Astrocyte (in vitro differentiated cells and primary cell): ENCODE measurements at regions not wholly inside any gene's neighbourhood (a gene's known extent, or its start where the extent isn't known, plus 50 kb on each side); places are given as distances from the start of the nearest gene placed in this dataset.

Experiments used
- DNase-seq: peaks from one replicate; pipeline ENCODE4 v3.0.0-alpha.2; 2010; ENCODE audit warnings: low read depth
- FAIRE-seq: peaks from 2 replicates; lab custom pipeline; 2011; peaks lifted over from hg19 to GRCh38; lab: Jason Lieb, UNC
- H2AFZ ChIP-seq: 2 replicates; pipeline ENCODE4 v1.6.0; 2012; ENCODE audit warnings: low read depth, low read length, inconsistent platforms
- H3K27ac ChIP-seq: 2 replicates; pipeline ENCODE4 v1.5.1; 2011; ENCODE audit warnings: low read depth, low read length, inconsistent platforms
- H3K27me3 ChIP-seq: 2 replicates; pipeline ENCODE4 v1.6.0; 2011; ENCODE audit warnings: low read length, inconsistent platforms; ENCODE audit not compliant: insufficient read depth
- H3K36me3 ChIP-seq: 2 replicates; pipeline ENCODE4 v1.5.1; 2011; ENCODE audit warnings: low read length, inconsistent platforms; ENCODE audit not compliant: insufficient read depth
- H3K4me1 ChIP-seq: 2 replicates; pipeline ENCODE4 v1.5.1; 2011; ENCODE audit warnings: low read length, inconsistent platforms; ENCODE audit not compliant: insufficient read depth
- H3K4me2 ChIP-seq: 2 replicates; pipeline ENCODE4 v1.6.0; 2012; ENCODE audit warnings: low read length, inconsistent platforms
- H3K4me3 ChIP-seq: 2 replicates; pipeline ENCODE4 v1.5.1; 2011; ENCODE audit warnings: low read depth, mild to moderate bottlenecking, low read length, inconsistent platforms; ENCODE audit not compliant: insufficient read depth
- H3K79me2 ChIP-seq: 2 replicates; pipeline ENCODE4 v1.6.0; 2012; ENCODE audit warnings: mild to moderate bottlenecking, low read length, inconsistent platforms; ENCODE audit not compliant: insufficient read depth
- H3K9ac ChIP-seq: 2 replicates; pipeline ENCODE4 v1.6.0; 2012; ENCODE audit warnings: mild to moderate bottlenecking, low read length, inconsistent platforms
- H3K9me3 ChIP-seq: 2 replicates; pipeline ENCODE4 v1.5.1; 2012; ENCODE audit warnings: low read depth, mild to moderate bottlenecking, low read length, inconsistent platforms; ENCODE audit not compliant: insufficient read depth
- H4K20me1 ChIP-seq: 2 replicates; pipeline ENCODE4 v1.6.0; 2012; ENCODE audit warnings: low read length, inconsistent platforms; ENCODE audit not compliant: insufficient read depth
- H3K27ac Mint-ChIP-seq: one replicate; pipeline ENCODE4 v1.8.0; 2021; ENCODE audit warnings: mild to moderate bottlenecking, mixed read lengths; ENCODE audit not compliant: unreplicated experiment
- H3K27me3 Mint-ChIP-seq: one replicate; pipeline ENCODE4 v1.8.0; 2021; ENCODE audit warnings: low read depth, mixed read lengths; ENCODE audit not compliant: unreplicated experiment
- H3K36me3 Mint-ChIP-seq: one replicate; pipeline ENCODE4 v1.8.0; 2021; ENCODE audit warnings: low read depth, mixed read lengths; ENCODE audit not compliant: unreplicated experiment
- H3K4me1 Mint-ChIP-seq: one replicate; pipeline ENCODE4 v1.8.0; 2021; ENCODE audit warnings: low read depth, mixed read lengths; ENCODE audit not compliant: unreplicated experiment
- H3K4me3 Mint-ChIP-seq: one replicate; pipeline ENCODE4 v1.8.0; 2021; ENCODE audit warnings: mild to moderate bottlenecking, moderate library complexity, mixed read lengths; ENCODE audit not compliant: unreplicated experiment
- H3K9me3 Mint-ChIP-seq: one replicate; pipeline ENCODE4 v1.8.0; 2021; ENCODE audit warnings: mild to moderate bottlenecking, mixed read lengths; ENCODE audit not compliant: unreplicated experiment
- CTCF ChIP-seq: IDR thresholded peaks from 2 replicates; pipeline ENCODE4 v1.5.1; 2011; ENCODE audit warnings: low read depth, mild to moderate bottlenecking, inconsistent platforms, low read length, moderate library complexity; ENCODE audit not compliant: insufficient read depth
- EZH2 ChIP-seq: IDR thresholded peaks from 2 replicates; pipeline ENCODE4 v1.6.1; 2012; ENCODE audit warnings: mild to moderate bottlenecking, low read length, inconsistent platforms; ENCODE audit not compliant: insufficient read depth

GRCh38 chr3:163273694-163274093 lies 1777.1 kb downstream of the OTOL1 start:
- Histone ChIP-seq H2AFZ (no peak overlapping the region), H3K36me3 (no peaks in the 10 kb centered on the region), H3K9ac (no peak overlapping the region), H3K4me2 (no peak overlapping the region), H3K4me3 (no peak overlapping the region), H4K20me1 (no peaks in the 10 kb centered on the region), H3K27me3 (no peaks in the 10 kb centered on the region), H3K79me2 (no peaks in the 10 kb centered on the region), H3K9me3 (no peaks in the 10 kb centered on the region), H3K27ac (no peak overlapping the region), H3K4me1 (no peaks in the 10 kb centered on the region)
- Mint-ChIP-seq H3K27me3 (no peaks in the 10 kb centered on the region), H3K36me3 (no peaks in the 10 kb centered on the region), H3K9me3 (no peaks in the 10 kb centered on the region), H3K4me1 (no peaks in the 10 kb centered on the region), H3K4me3 (no peak overlapping the region), H3K27ac (no peak overlapping the region)
- no peak for DNase-seq
- FAIRE-seq, result no peak
- TF ChIP-seq EZH2, result no peak
- TF ChIP-seq CTCF, result no peak

GRCh38 chr3:163266731-163267130 lies 1770.1 kb downstream of the OTOL1 start:
- Histone ChIP-seq H3K9ac (no peak overlapping the region), H3K4me3 (no peak overlapping the region), H3K4me1 (no peaks in the 10 kb centered on the region), H3K4me2 (no peak overlapping the region), H3K27me3 (no peaks in the 10 kb centered on the region), H3K79me2 (no peaks in the 10 kb centered on the region), H3K36me3 (no peaks in the 10 kb centered on the region), H2AFZ (no peak overlapping the region), H4K20me1 (no peaks in the 10 kb centered on the region), H3K27ac (no peak overlapping the region), H3K9me3 (no peaks in the 10 kb centered on the region)
- TF ChIP-seq EZH2, result no peak
- TF ChIP-seq CTCF, result no peak
- no peaks in the 10 kb centered on the region for H3K4me1 Mint-ChIP-seq
- no peak overlapping the region for H3K4me3 Mint-ChIP-seq
- FAIRE-seq (no peak), DNase-seq (no peak)
- no peaks in the 10 kb centered on the region for H3K9me3 Mint-ChIP-seq
- H3K36me3 Mint-ChIP-seq, result no peaks in the 10 kb centered on the region
- H3K27ac Mint-ChIP-seq, result no peak overlapping the region
- H3K27me3 Mint-ChIP-seq, result no peaks in the 10 kb centered on the region

GRCh38 chr3:163261618-163262017 lies 1765.0 kb downstream of the OTOL1 start:
- Histone ChIP-seq H3K79me2 (no peaks in the 10 kb centered on the region), H3K9ac (no peak overlapping the region), H3K4me2 (no peak overlapping the region), H3K4me3 (no peak overlapping the region), H2AFZ (no peak overlapping the region), H3K9me3 (no peaks in the 10 kb centered on the region), H3K36me3 (no peaks in the 10 kb centered on the region), H3K27ac (no peak overlapping the region), H3K4me1 (no peaks in the 10 kb centered on the region), H3K27me3 (no peaks in the 10 kb centered on the region), H4K20me1 (no peaks in the 10 kb centered on the region)
- Mint-ChIP-seq H3K27me3 (no peaks in the 10 kb centered on the region), H3K27ac (no peak overlapping the region), H3K4me3 (no peak overlapping the region), H3K4me1 (peaks cover 2% of the 10 kb centered on the region), H3K36me3 (no peaks in the 10 kb centered on the region), H3K9me3 (no peaks in the 10 kb centered on the region)
- no peak for DNase-seq
- FAIRE-seq, result no peak
- TF ChIP-seq EZH2 (no peak), CTCF (no peak)
